HG03097 (cell line): ENCODE measurements at regions not wholly inside any gene's neighbourhood (a gene's known extent, or its start where the extent isn't known, plus 50 kb on each side); places are given as distances from the start of the nearest gene placed in this dataset.

ENCODE experiments used
- ATAC-seq: cut with Tn5 transposase; IDR thresholded peaks from one replicate; pipeline ENCODE4 v1.9.1; 2021; ENCODE audit not compliant: unreplicated experiment, low FRiP score

DNA sequence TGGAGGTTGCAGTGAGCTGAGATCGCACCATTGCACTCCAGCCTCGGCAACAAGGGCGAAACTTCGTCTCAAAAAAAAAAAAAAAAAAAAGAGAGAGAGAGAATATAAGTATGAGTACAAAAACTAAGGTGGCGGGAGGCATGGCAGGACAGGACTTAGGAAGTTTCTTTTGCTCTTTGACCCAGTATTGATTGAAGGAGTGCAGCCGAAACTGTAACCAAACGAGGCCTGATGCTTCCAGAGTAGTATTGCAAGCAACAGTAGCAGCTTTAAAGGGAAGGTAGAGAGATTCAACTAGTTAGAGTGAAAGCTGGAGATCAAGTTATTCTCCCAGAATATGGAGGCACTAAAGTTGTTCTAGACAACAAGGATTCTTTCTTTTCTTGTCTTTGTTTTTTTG, 99.2 kb upstream of the CASZ1 start:
- ATAC-seq, result no peak

DNA sequence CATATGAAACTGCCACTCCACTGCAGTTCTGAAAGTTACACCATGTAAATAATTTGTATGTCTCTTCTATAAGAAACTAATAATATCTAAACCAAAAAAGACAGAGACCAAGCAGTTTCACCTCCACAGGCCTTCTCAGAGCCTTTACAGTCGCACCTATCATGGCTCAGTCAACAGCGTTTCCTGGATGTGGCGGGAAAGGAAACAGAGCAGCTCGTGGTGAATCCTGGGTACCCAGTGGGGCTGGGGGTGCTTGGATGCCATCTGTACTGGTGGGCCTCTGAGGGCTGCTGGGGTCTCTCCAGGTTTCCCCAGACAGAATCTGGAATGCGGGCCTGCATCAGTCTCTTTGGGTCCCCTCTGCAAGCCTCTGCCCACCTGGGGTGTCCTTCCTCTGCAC, 100.2 kb upstream of the CASZ1 start:
- no peak for ATAC-seq

- ATAC-seq, result no peak
Observed at GRCh38 chr1:10897321-10897980, 101.0 kb upstream of the CASZ1 start.

DNA sequence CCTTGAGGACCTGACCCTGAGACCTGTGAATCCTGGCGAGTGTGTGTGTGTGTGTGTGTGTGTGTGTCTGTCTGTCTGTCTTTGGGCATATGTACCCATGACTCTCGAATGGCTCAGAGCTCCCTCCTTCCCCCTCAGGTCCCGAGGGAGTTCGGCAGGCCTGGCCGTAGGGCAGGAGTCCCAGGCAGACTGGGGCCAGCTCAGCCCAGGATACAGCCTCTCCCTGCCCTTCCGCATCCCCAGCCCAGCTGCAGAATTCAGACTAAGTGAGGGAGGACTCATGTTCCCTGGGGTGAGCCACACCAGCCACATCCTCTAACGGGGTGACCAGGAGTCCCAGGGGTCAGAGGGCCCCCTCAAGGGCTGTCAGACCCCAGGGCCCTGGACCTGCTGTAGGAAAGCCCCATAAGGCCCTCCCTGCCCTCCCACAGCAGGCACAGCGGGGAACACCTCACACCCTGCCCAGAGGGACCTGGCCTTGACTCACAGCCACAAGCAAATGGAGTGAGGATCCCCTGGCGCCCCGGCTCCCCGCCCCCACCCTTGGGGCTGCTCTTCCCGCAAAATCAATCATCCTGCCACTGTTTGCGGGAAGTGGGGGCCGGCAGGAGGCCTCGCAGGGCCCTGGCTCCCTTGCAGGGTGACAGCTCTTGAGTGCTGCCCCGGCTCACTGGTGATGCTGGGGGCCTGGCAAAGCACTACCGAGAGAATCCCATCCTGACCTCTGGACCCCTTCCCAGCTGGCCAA, 101.7 kb upstream of the CASZ1 start:
- no peak for ATAC-seq

- ATAC-seq, result no peak
Observed at GRCh38 chr1:10898921-10899320, 102.5 kb upstream of the CASZ1 start.

- no peak for ATAC-seq
Observed at GRCh38 chr1:10899490-10900250, 103.2 kb upstream of the CASZ1 start.

DNA sequence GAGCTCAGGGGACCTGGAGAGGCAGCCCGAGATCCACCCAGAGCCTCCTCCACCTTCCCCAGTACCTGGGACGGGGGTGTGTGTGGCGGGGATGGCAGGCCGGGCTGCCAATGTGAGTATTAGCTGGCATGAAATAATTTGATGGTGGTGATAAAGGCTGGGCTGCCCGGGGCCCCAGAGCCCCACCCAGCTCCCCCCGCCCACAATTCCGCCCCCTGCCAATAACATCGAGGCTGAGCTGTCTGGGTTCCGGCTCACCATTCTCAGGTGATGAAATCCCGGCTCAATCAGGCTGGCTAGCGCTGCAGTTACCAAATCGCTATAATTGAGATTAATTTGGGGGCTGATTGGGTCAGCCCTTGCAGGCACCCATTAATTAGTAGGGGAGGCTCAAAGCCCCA, 103.8 kb upstream of the CASZ1 start:
- no peak for ATAC-seq

DNA sequence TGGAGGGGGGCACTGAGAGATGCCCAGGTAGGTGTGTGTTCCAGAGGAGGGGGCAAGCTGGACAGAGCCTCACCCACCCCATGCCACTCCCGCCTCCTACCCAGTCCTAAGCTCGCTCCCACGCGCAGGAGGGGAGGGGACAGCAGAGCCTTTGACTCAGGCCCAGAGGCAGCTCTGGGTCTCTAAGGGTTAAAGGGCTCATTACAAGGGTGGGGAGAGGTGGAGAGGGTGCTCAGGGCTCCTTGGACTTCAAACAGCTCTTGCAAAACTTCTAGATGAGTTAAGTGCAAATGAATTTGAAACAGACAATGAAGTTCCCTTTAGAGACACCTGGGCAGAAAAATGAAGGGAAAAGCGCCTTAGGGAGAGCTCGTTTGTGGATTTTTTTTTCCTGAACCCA, 104.2 kb upstream of the CASZ1 start:
- no peak for ATAC-seq

- no peak for ATAC-seq
Observed at GRCh38 chr1:10901091-10901890, 104.8 kb upstream of the CASZ1 start.

- ATAC-seq, result no peak
Observed at GRCh38 chr1:10901891-10902805, 105.7 kb upstream of the CASZ1 start.

DNA sequence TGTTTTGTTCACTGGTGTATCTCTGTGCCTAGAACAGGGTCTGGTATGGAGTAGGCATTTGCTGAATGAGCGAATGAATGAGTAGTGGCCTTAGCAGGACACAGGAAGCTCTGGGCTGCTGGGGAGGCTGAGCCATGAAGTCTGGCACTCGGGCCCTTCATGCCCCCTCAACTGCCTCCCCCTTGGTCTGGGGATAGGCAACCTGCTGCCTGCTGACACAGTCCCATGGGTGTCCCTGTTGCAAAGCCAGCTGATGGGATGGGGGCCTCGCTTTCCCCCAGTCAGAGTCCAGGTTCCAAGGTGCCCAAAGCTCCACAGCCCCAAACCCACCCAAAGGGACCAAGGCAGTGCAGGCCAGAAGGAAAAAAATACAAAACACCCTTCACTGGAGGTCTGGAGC, 107.0 kb upstream of the CASZ1 start:
- no peak for ATAC-seq

GRCh38 chr1:10903821-10904220, 107.4 kb upstream of the CASZ1 start:
- ATAC-seq, result no peak

- no peak for ATAC-seq
Observed at GRCh38 chr1:10904396-10905358, 107.8 kb upstream of the TARDBP start.

GRCh38 chr1:10905841-10906655, 106.4 kb upstream of the TARDBP start:
- ATAC-seq, result no peak

DNA sequence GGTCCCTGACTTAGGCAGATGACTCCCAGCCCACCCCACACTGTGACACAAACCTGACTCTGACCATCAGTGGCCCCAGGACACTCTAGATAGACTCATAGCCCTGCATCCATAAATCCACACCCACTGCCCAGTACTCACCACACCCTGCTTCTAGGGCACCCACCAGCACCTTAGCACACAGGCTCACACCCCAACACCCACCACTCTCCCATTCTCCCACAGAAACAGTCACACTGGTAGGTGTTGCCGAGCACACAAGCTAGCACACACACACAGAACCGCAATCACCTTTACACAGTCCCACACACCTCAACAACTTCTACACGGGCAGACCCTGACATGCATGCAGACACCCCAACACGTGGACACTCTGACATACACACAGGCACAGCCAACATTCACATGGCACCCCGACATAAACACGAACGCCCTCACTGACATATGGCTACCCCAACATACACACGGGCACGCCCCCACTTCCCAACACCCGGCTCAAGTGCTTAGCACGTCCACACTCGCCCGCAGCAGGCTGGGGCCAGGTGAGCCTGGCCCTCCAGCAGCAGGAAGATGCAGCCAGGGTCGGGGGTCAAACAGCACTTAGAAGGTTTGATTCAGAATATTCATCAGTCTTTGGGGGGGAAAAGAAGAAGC, 105.5 kb upstream of the TARDBP start:
- no peak for ATAC-seq

- no peak for ATAC-seq
Observed at GRCh38 chr1:10908266-10908665, 104.2 kb upstream of the TARDBP start.
